ENCODE measurements at regions not wholly inside any gene's neighbourhood (a gene's known extent, or its start where the extent isn't known, plus 50 kb on each side); places are given as distances from the start of the nearest gene placed in this dataset.
A peak's percentile ranks its signal among the peaks of the same experiment; 100 is the strongest.
"Not testable (repeated sequence)": the region's sequence is repeated elsewhere in the genome, so short reads cannot be mapped to it uniquely, and the experiment has no call there.

DNA sequence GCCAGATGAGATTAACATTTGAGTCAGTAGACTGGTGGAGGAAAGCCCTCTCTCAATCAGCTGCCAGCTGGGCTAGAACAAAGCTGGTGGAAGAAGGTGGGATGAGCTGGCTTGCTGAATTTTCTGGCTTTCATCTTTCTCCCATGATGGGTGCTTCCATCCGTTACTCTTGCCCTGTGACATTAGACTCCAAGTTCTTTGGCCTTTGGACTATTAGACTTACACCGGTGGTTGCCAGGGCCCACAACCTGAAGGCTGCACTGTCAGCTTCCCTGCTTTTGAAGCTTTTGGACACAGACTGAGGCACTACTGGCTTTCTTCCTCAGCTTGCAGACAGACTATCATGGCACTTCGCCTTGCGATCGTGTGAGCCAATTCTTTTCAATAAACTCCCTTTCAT is 642.7 kb downstream of the TAF11L14 start:
- TF ChIP-seq, protein P1, sequence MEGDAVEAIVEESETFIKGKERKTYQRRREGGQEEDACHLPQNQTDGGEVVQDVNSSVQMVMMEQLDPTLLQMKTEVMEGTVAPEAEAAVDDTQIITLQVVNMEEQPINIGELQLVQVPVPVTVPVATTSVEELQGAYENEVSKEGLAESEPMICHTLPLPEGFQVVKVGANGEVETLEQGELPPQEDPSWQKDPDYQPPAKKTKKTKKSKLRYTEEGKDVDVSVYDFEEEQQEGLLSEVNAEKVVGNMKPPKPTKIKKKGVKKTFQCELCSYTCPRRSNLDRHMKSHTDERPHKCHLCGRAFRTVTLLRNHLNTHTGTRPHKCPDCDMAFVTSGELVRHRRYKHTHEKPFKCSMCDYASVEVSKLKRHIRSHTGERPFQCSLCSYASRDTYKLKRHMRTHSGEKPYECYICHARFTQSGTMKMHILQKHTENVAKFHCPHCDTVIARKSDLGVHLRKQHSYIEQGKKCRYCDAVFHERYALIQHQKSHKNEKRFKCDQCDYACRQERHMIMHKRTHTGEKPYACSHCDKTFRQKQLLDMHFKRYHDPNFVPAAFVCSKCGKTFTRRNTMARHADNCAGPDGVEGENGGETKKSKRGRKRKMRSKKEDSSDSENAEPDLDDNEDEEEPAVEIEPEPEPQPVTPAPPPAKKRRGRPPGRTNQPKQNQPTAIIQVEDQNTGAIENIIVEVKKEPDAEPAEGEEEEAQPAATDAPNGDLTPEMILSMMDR (conservative IDR thresholded peaks at IDR 0.05; ENCODE audit: low read length) = no peak
- no peak for DNase-seq (ENCODE audit: low read depth)
- H3K4me3 ChIP-seq (ENCODE audit: low read length) = no peak overlapping the region

DNA sequence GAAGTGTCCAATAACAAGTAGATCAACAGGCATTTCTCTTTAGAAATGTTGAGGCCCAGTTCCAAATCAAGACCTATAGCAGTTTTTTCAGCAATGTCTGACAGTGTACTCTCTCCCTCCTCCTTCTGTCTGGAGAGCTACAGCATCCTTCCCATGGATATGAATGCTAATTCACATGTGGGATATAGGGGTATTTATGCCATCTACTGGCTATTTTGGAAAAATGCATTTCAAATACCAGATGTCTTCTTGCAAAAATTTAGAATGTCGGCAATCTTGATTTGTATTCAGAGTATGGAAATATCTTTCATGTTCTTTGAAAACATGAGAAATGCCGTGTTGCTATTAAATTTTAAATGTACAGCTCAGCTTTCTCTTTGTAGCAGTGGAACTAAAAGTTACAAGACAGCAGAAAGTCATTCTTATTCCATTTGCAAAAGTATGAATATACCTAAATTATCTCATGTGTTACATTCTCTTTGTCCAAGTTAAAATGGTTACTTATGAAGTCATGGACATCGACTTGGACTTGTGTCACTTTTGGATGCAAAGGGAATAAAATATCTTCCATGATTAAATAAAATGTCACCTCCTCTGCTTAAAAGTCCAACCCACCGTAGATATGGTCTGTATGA is 647.8 kb downstream of the TAF11L14 start:
- no peak overlapping the region for H3K4me3 ChIP-seq (ENCODE audit: low read length)
- peak; percentile 67 for DNase-seq (ENCODE audit: low read depth)
- TF ChIP-seq, protein P1 (conservative IDR thresholded peaks at IDR 0.05; ENCODE audit: low read length) = peak; percentile 67

DNA sequence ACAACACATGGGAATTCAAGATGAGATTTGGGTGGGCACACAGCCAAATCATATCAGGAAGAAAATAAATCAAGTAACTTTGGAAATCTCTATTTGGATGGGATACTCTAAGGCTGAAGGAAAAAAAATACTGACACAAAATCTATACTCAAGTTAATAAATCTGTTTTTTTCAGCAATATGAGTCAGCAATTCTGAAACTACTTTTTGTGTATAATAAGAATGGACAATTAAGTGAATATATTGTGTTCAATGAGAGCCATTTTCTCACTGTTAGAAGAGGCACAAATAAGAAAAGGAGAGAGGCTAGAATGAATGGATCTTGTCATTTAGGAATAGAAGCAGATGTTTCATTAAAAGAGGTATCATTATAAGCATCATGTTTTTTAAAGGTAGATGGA is 651.0 kb downstream of the TAF11L14 start:
- H3K4me3 ChIP-seq (ENCODE audit: low read length) = no peak overlapping the region
- TF ChIP-seq, protein P1 (conservative IDR thresholded peaks at IDR 0.05; ENCODE audit: low read length) = no peak
- DNase-seq (ENCODE audit: low read depth) = no peak

DNA sequence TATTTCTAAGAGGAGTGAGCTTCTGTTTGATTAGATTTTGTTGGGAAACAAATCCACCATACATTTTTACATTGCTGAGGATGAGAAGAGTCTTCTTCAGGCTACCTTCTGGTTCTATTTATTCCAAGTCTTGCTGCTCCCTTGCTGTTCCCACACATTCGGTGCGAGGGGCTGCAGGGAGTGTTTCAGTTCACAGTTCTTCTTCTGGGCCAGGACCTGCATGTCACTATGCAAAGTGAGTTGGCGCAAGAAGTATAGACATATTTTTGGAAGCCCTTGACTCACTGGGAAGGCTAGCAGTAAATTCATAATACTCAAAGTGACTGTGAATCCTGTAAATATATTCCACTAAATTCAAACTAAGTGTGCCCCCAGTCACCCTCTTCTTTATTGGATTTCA is 657.9 kb downstream of the TAF11L14 start:
- TF ChIP-seq, protein P1 (conservative IDR thresholded peaks at IDR 0.05; ENCODE audit: low read length) = no peak
- no peak for DNase-seq (ENCODE audit: low read depth)
- no peak overlapping the region for H3K4me3 ChIP-seq (ENCODE audit: low read length)

DNA sequence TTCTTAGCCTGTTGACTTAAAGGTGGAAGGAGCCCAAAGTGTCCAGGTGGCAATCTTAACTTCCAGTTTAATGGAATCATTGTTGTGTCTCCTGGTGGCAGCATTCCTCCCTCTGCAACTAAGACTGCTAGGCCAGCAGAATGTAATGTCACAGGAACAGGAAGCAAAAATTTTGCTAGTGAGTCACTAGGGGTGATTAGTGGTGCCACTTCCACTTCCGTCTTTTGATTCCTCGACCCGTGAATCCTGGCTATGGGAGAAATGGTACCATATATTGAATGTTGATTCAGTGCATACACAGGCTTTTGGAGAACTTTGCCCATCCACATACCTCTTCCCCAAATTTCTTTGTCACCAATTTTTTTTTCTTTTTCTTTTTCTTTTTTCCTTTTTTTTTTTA is 661.4 kb downstream of the TAF11L14 start:
- not testable (repeated sequence) for H3K4me3 ChIP-seq (ENCODE audit: low read length); DNase-seq (ENCODE audit: low read depth)

DNA sequence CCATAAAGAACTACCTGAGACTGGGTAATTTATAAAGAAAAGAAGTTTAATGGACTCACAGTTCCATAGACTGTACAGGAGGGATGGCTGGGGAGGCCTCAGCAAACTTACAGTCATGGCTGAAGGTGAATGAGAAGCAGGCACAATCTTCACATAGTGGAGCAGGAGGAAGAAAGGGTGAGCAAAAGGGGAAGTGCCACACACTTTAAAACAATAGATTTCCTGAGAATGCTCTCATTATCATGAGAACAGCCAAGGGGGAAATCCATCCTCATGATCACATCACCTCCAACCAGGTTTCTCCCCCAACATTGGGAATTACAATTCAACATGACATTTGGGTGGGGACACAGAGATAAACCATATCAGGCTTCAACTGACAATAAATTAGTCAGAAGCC is 664.9 kb downstream of the TAF11L14 start:
- DNase-seq (ENCODE audit: low read depth) = no peak
- TF ChIP-seq, protein P1 (conservative IDR thresholded peaks at IDR 0.05; ENCODE audit: low read length) = no peak

DNA sequence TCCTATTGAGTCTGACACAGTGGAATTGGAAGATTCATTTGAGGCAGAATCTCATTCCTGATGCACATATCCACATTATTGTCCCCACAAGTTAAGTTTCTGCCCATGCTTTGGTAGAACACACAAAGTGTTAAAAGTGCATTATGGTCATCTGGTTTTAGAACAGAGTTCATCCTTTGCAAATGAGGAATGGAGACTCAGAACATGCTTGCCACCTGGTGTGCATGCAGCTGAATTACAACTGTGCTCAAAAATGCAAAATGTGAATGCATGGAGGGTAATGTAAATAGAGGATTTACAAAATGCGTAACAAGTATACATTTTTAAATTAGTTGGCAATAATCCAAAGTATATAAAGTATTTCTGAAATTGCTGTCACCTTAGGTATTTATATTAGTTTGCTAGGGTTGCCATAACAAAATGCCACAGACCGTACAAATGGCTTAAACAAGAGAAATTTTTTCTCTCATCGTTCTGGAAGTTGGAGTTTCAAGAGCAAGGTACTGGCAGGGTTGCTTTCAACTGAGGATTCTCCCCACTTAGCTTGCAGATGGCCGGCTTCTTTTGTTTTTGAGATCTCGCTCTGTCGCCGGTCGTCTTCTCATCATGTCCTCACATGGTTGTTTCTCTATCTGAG is 671.1 kb downstream of the TAF11L14 start:
- TF ChIP-seq, protein P1 (conservative IDR thresholded peaks at IDR 0.05; ENCODE audit: low read length) = peak; percentile 87
- DNase-seq (ENCODE audit: low read depth) = peak; percentile 29
- no peak overlapping the region for H3K4me3 ChIP-seq (ENCODE audit: low read length)

More for the DNA sequence above, 664.9 kb downstream of the TAF11L14 start:
- no peak overlapping the region for H3K4me3 ChIP-seq (ENCODE audit: low read length)

Measured in AG10803 (cell line).